ENCODE measurements at regions not wholly inside any gene's neighbourhood (a gene's known extent, or its start where the extent isn't known, plus 50 kb on each side); places are given as distances from the start of the nearest gene placed in this dataset.

GRCh38 chr6:49151461-49151860, 311.6 kb downstream of the MMUT start:
- TF ChIP-seq CTCF (IDR thresholded peaks at IDR 0.05; ENCODE audit: low read length) (no peak), EZH2 (IDR thresholded peaks at IDR 0.05; ENCODE audit: borderline replicate concordance, low read length) (no peak)
- H3K9ac ChIP-seq (ENCODE audit: low read length) = no peak overlapping the region
- H2AFZ ChIP-seq (ENCODE audit: low read length) = no peak overlapping the region
- H3K27me3 ChIP-seq (ENCODE audit: insufficient read depth, low read length) = no peaks in the 10 kb centered on the region
- no peak overlapping the region for H3K27ac ChIP-seq (ENCODE audit: low read depth, low read length, poor library complexity, severe bottlenecking)
- H3K9me2 ChIP-seq (ENCODE audit: low read depth, low read length) = no peaks in the 10 kb centered on the region
- H3K4me3 ChIP-seq (ENCODE audit: low read depth, low read length, poor library complexity, severe bottlenecking) = no peak overlapping the region
- H3K79me2 ChIP-seq (ENCODE audit: insufficient read depth, low read length) = no peaks in the 10 kb centered on the region
- no peaks in the 10 kb centered on the region for H3K9me3 ChIP-seq (ENCODE audit: low read length)
- no peak overlapping the region for H3K4me2 ChIP-seq (ENCODE audit: low read length)
- no peaks in the 10 kb centered on the region for H4K20me1 ChIP-seq (ENCODE audit: insufficient read depth, low read length)
- H3K36me3 ChIP-seq (ENCODE audit: insufficient read depth, low read length) = no peaks in the 10 kb centered on the region
- no peaks in the 10 kb centered on the region for H3K4me1 ChIP-seq (ENCODE audit: insufficient read depth, low read length, severe bottlenecking)
- H3F3A ChIP-seq (ENCODE audit: insufficient read depth, low read length) = no peaks in the 10 kb centered on the region

- Histone ChIP-seq H2AFZ (ENCODE audit: low read length) (no peak overlapping the region), H3K4me3 (ENCODE audit: low read depth, low read length, poor library complexity, severe bottlenecking) (no peak overlapping the region), H4K20me1 (ENCODE audit: insufficient read depth, low read length) (no peaks in the 10 kb centered on the region), H3K9me2 (ENCODE audit: low read depth, low read length) (no peaks in the 10 kb centered on the region), H3K27ac (ENCODE audit: low read depth, low read length, poor library complexity, severe bottlenecking) (no peak overlapping the region), H3F3A (ENCODE audit: insufficient read depth, low read length) (no peaks in the 10 kb centered on the region), H3K9me3 (ENCODE audit: low read length) (no peaks in the 10 kb centered on the region), H3K4me2 (ENCODE audit: low read length) (no peak overlapping the region), H3K36me3 (ENCODE audit: insufficient read depth, low read length) (no peaks in the 10 kb centered on the region), H3K4me1 (ENCODE audit: insufficient read depth, low read length, severe bottlenecking) (no peaks in the 10 kb centered on the region), H3K9ac (ENCODE audit: low read length) (no peak overlapping the region), H3K79me2 (ENCODE audit: insufficient read depth, low read length) (no peaks in the 10 kb centered on the region), H3K27me3 (ENCODE audit: insufficient read depth, low read length) (no peaks in the 10 kb centered on the region)
- TF ChIP-seq CTCF (IDR thresholded peaks at IDR 0.05; ENCODE audit: low read length) = no peak
- TF ChIP-seq EZH2 (IDR thresholded peaks at IDR 0.05; ENCODE audit: borderline replicate concordance, low read length) = no peak
Measured at GRCh38 chr6:49151033-49151432, 312.0 kb downstream of the MMUT start.

GRCh38 chr6:49145280-49145679, 317.8 kb downstream of the MMUT start:
- no peak overlapping the region for H2AFZ ChIP-seq (ENCODE audit: low read length)
- no peaks in the 10 kb centered on the region for H3K9me3 ChIP-seq (ENCODE audit: low read length)
- H3K4me1 ChIP-seq (ENCODE audit: insufficient read depth, low read length, severe bottlenecking) = no peaks in the 10 kb centered on the region
- no peak overlapping the region for H3K9ac ChIP-seq (ENCODE audit: low read length)
- H3F3A ChIP-seq (ENCODE audit: insufficient read depth, low read length) = no peaks in the 10 kb centered on the region
- H3K27me3 ChIP-seq (ENCODE audit: insufficient read depth, low read length) = no peaks in the 10 kb centered on the region
- no peaks in the 10 kb centered on the region for H3K9me2 ChIP-seq (ENCODE audit: low read depth, low read length)
- no peak overlapping the region for H3K27ac ChIP-seq (ENCODE audit: low read depth, low read length, poor library complexity, severe bottlenecking)
- no peaks in the 10 kb centered on the region for H3K79me2 ChIP-seq (ENCODE audit: insufficient read depth, low read length)
- H3K4me2 ChIP-seq (ENCODE audit: low read length) = no peak overlapping the region
- TF ChIP-seq CTCF (IDR thresholded peaks at IDR 0.05; ENCODE audit: low read length) (no peak), EZH2 (IDR thresholded peaks at IDR 0.05; ENCODE audit: borderline replicate concordance, low read length) (no peak)
- no peak overlapping the region for H3K4me3 ChIP-seq (ENCODE audit: low read depth, low read length, poor library complexity, severe bottlenecking)
- H3K36me3 ChIP-seq (ENCODE audit: insufficient read depth, low read length) = no peaks in the 10 kb centered on the region
- no peaks in the 10 kb centered on the region for H4K20me1 ChIP-seq (ENCODE audit: insufficient read depth, low read length)

All from OCI-LY1 (cell line).